GM10248 (cell line): ENCODE measurements at regions not wholly inside any gene's neighbourhood (a gene's known extent, or its start where the extent isn't known, plus 50 kb on each side); places are given as distances from the start of the nearest gene placed in this dataset.
A peak's percentile ranks its signal among the peaks of the same experiment; 100 is the strongest.

ENCODE experiments used
- CTCF ChIA-PET: fragments of 300-600 bp; sonication (Branson Sonifier 250); formaldehyde crosslinking; extraction: SDS; loops from one replicate; lab custom pipeline; 2021; ENCODE audit warnings: antibody characterized with exemption; lab: Yijun Ruan, JAX
- POLR2A ChIA-PET: fragments of 350-650 bp; sonication (Branson Sonifier 250); formaldehyde crosslinking; extraction: SDS; loops from one replicate; lab custom pipeline; 2020; ENCODE audit warnings: antibody characterized with exemption; lab: Yijun Ruan, JAX
- DNase-seq: peaks from one replicate; pipeline ENCODE4 v3.0.0; 2012; ENCODE audit errors: extremely low spot score
- CTCF ChIP-seq: IDR thresholded peaks from 2 replicates; pipeline ENCODE4 v1.5.1; 2012; ENCODE audit warnings: mild to moderate bottlenecking, low read depth; ENCODE audit errors: extremely low read depth, missing control alignments, control extremely low read depth

GRCh38 chr4:184317234-184317918 is 99.7 kb upstream of the ENPP6 start:
- TF ChIP-seq CTCF, result no peak
- ChIA-PET CTCF (interaction anchor here (1.0 to 12.4 kb wide), 8 partner anchors 10 to 53 kb away, joined by 3 to 96 read pairs (median 8); no protein-coding TSS in a partner anchor), POLR2A (interaction anchor here (0.5 to 1.6 kb wide), 4 partner anchors 10 to 31 kb away, joined by 3 to 10 read pairs (median 5); no protein-coding TSS in a partner anchor)
- no peak for DNase-seq

GRCh38 chr4:184316821-184317220 is 99.1 kb upstream of the ENPP6 start:
- CTCF ChIA-PET, result interaction anchor here (1.3 to 12.4 kb wide), 6 partner anchors 10 to 44 kb away, joined by 3 to 96 read pairs (median 8); no protein-coding TSS in a partner anchor
- no peak for DNase-seq
- POLR2A ChIA-PET, result interaction anchor here (0.5 to 1.6 kb wide), 4 partner anchors 11 to 41 kb away, joined by 3 to 10 read pairs (median 6); no protein-coding TSS in a partner anchor
- no peak for TF ChIP-seq CTCF

- no peak for TF ChIP-seq CTCF
- POLR2A ChIA-PET, result interaction anchor here (0.5 to 1.9 kb wide), 4 partner anchors 14 to 40 kb away, joined by 3 to 8 read pairs (median 4); no protein-coding TSS in a partner anchor
- no peak for DNase-seq
- CTCF ChIA-PET, result interaction anchor here (0.8 to 12.4 kb wide), 9 partner anchors 9 to 67 kb away, joined by 3 to 96 read pairs (median 5); no protein-coding TSS in a partner anchor
Observed at GRCh38 chr4:184315675-184316359, 98.1 kb upstream of the ENPP6 start.

- CTCF ChIA-PET, result interaction anchor here (0.8 to 12.4 kb wide), 11 partner anchors 7 to 50 kb away, joined by 3 to 96 read pairs (median 5); no protein-coding TSS in a partner anchor
- DNase-seq, result peak; percentile 74
- TF ChIP-seq CTCF, result no peak
- POLR2A ChIA-PET, result interaction anchor here (0.7 to 1.9 kb wide), 2 partner anchors 14 to 16 kb away, joined by 3 to 4 read pairs; no protein-coding TSS in a partner anchor
Observed at GRCh38 chr4:184313702-184314659, 96.3 kb upstream of the ENPP6 start.

- no peak for TF ChIP-seq CTCF
- ChIA-PET CTCF (interaction anchor here (0.8 to 12.4 kb wide), 8 partner anchors 9 to 62 kb away, joined by 3 to 96 read pairs (median 4); no protein-coding TSS in a partner anchor), POLR2A (interaction anchor here (0.5 kb wide), 1 partner anchor 37 kb away, joined by 3 read pairs; no protein-coding TSS in a partner anchor)
- DNase-seq, result no peak
Observed at GRCh38 chr4:184313058-184313581, 95.4 kb upstream of the ENPP6 start.
